Panc1 (cell line): ENCODE measurements at regions not wholly inside any gene's neighbourhood (a gene's known extent, or its start where the extent isn't known, plus 50 kb on each side); places are given as distances from the start of the nearest gene placed in this dataset.
"Not testable (repeated sequence)": the region's sequence is repeated elsewhere in the genome, so short reads cannot be mapped to it uniquely, and the experiment has no call there.

Source experiments
- SIN3A ChIP-seq: IDR thresholded peaks from 2 replicates; pipeline ENCODE4 v1.6.1; 2012; ENCODE audit warnings: low read depth, mild to moderate bottlenecking, low read length, moderate library complexity, borderline replicate concordance; ENCODE audit not compliant: insufficient read depth
- TF ChIP-seq, protein P1 (sequence below): fragments of 450-650 bp; IDR thresholded peaks from 2 replicates; pipeline ENCODE4 v1.5.1; 2017; ENCODE audit warnings: mild to moderate bottlenecking

DNA sequence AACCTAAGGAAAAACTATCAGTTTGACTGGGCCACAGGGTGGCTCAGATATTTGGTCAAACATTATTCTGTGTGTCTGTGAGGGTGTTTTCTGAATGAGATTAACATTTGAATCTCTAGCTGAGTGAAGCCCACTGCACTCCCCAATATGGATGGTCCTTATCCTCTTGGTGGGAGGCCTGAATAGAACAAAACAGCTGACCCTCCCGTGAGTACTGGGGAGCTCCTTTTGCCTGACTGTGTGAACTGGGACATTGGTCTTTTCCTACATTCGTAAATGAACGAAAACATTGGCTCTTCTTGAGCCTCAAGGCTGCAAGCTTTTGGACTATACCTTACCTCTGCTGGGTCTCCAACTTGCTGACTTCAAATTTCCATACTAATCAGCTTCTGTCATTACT, 134.2 kb downstream of the SPATA31A6 start:
- TF ChIP-seq, protein P1, sequence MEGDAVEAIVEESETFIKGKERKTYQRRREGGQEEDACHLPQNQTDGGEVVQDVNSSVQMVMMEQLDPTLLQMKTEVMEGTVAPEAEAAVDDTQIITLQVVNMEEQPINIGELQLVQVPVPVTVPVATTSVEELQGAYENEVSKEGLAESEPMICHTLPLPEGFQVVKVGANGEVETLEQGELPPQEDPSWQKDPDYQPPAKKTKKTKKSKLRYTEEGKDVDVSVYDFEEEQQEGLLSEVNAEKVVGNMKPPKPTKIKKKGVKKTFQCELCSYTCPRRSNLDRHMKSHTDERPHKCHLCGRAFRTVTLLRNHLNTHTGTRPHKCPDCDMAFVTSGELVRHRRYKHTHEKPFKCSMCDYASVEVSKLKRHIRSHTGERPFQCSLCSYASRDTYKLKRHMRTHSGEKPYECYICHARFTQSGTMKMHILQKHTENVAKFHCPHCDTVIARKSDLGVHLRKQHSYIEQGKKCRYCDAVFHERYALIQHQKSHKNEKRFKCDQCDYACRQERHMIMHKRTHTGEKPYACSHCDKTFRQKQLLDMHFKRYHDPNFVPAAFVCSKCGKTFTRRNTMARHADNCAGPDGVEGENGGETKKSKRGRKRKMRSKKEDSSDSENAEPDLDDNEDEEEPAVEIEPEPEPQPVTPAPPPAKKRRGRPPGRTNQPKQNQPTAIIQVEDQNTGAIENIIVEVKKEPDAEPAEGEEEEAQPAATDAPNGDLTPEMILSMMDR: not testable (repeated sequence)
- not testable (repeated sequence) for TF ChIP-seq SIN3A
